A549 (cell line): ENCODE measurements at regions not wholly inside any gene's neighbourhood (a gene's known extent, or its start where the extent isn't known, plus 50 kb on each side); places are given as distances from the start of the nearest gene placed in this dataset.
A peak's percentile ranks its signal among the peaks of the same experiment; 100 is the strongest.
"Not testable (repeated sequence)": the region's sequence is repeated elsewhere in the genome, so short reads cannot be mapped to it uniquely, and the experiment has no call there.

ENCODE experiments used
- ATAC-seq, 2 experiments: fragments of 200-7000 bp in 1 of 2; fragments of >200 bp in 1 of 2; cut with Nextera tagmentation in 1 of 2; cut with Tn5 transposase in 1 of 2; 3 replicates each; pipeline versions ENCODE4 v1.8.0 to v1.9.1; 2018 to 2020; ENCODE audit warnings: mild to moderate bottlenecking in 1 of 2, moderate library complexity in 1 of 2
- CTCF ChIA-PET: fragments of 300-600 bp; sonication (Branson Sonifier 250); formaldehyde crosslinking; extraction: SDS; loops from one replicate; lab custom pipeline; 2021; ENCODE audit warnings: antibody characterized with exemption, inconsistent platforms; lab: Yijun Ruan, JAX
- POLR2A ChIA-PET: fragments of 350-600 bp; formaldehyde crosslinking; extraction: SDS; loops from one replicate; lab custom pipeline; 2021; ENCODE audit warnings: antibody characterized with exemption, inconsistent platforms; lab: Yijun Ruan, JAX
- DNase-seq, 2 experiments: peaks; one replicate each; pipeline versions ENCODE4 v3.0.0 to v3.0.0-alpha.2; 2011 to 2016; ENCODE audit warnings: low read depth in 1 of 2, low spot score in 1 of 2
- FAIRE-seq: peaks from 2 replicates; lab custom pipeline; 2011; peaks lifted over from hg19 to GRCh38; lab: Jason Lieb, UNC
- H3K27ac ChIP-seq, 2 experiments: fragments of >200 bp; sonication (Bioruptor Twin); formaldehyde crosslinking; 3 replicates each; pipeline ENCODE4 v1.5.1; 2016 to 2017
- H3K4me1 ChIP-seq: fragments of >200 bp; sonication (Bioruptor Twin); formaldehyde crosslinking; 3 replicates; pipeline ENCODE4 v1.6.1; 2016
- H3K4me2 ChIP-seq: fragments of >200 bp; sonication (Bioruptor Twin); formaldehyde crosslinking; 3 replicates; pipeline ENCODE4 v1.6.1; 2016
- H3K4me3 ChIP-seq: fragments of >200 bp; sonication (Bioruptor Twin); formaldehyde crosslinking; 3 replicates; pipeline ENCODE4 v1.5.1; 2016
- H3K9me3 ChIP-seq: fragments of >200 bp; sonication (Bioruptor Twin); formaldehyde crosslinking; 3 replicates; pipeline ENCODE4 v1.6.1; 2016
- CBX2 ChIP-seq: fragments of 200-600 bp; sonication (generic); IDR thresholded peaks from 2 replicates; pipeline ENCODE4 v1.6.1; 2016; ENCODE audit warnings: low read depth, mild to moderate bottlenecking, borderline replicate concordance
- CHD4 ChIP-seq: fragments of 200-600 bp; sonication (generic); IDR thresholded peaks from 2 replicates; pipeline ENCODE4 v1.6.1; 2016; ENCODE audit warnings: antibody characterized with exemption, mild to moderate bottlenecking, borderline replicate concordance
- EP300 ChIP-seq, 2 experiments: fragments of >200 bp; sonication (Bioruptor Twin); formaldehyde crosslinking; IDR thresholded peaks; 2 replicates in 1 of 2; 3 replicates in 1 of 2; pipeline ENCODE4 v1.6.1; 2016 to 2017
- ESRRA ChIP-seq: fragments of 150-350 bp; IDR thresholded peaks from 2 replicates; pipeline ENCODE4 v1.6.1; 2014; ENCODE audit warnings: mild to moderate bottlenecking, low read length, borderline replicate concordance
- FOSB ChIP-seq: fragments of 250-450 bp; sonication (Bioruptor Pico); IDR thresholded peaks from 2 replicates; pipeline ENCODE4 v1.5.0; 2020; ENCODE audit warnings: mild to moderate bottlenecking, moderate library complexity
- FOXS1 ChIP-seq: fragments of 250-450 bp; sonication (Bioruptor Pico); IDR thresholded peaks from 2 replicates; pipeline ENCODE4 v1.5.0; 2020; ENCODE audit warnings: mild to moderate bottlenecking, moderate library complexity
- GATA3 ChIP-seq: IDR thresholded peaks from 2 replicates; pipeline ENCODE4 v1.6.1; 2012; ENCODE audit warnings: borderline replicate concordance
- HDAC2 ChIP-seq: fragments of 200-600 bp; sonication (generic); IDR thresholded peaks from 2 replicates; pipeline ENCODE4 v1.6.1; 2016
- HEYL ChIP-seq: fragments of 250-450 bp; sonication (Bioruptor Pico); IDR thresholded peaks from 2 replicates; pipeline ENCODE4 v1.8.0; 2021; ENCODE audit warnings: mild to moderate bottlenecking, moderate library complexity
- KDM1A ChIP-seq: fragments of 200-600 bp; sonication (generic); IDR thresholded peaks from 2 replicates; pipeline ENCODE4 v1.6.1; 2016; ENCODE audit warnings: low read depth, mild to moderate bottlenecking
- MAFK ChIP-seq: fragments of 450-650 bp; IDR thresholded peaks from 2 replicates; pipeline ENCODE4 v1.6.1; 2014; ENCODE audit not compliant: partially characterized antibody
- MAZ ChIP-seq: fragments of 150-350 bp; IDR thresholded peaks from 2 replicates; pipeline ENCODE4 v1.6.1; 2014; ENCODE audit warnings: antibody characterized with exemption, low read depth, low read length, borderline replicate concordance
- NFE2L2 ChIP-seq: fragments of 150-350 bp; conservative IDR thresholded peaks from 2 replicates; pipeline ENCODE4 v1.6.1; 2014; ENCODE audit warnings: low read length
- POLR2AphosphoS2 ChIP-seq: conservative IDR thresholded peaks from 2 replicates; pipeline ENCODE4 v1.6.1; 2012; ENCODE audit warnings: low read length, improper control_type of control experiment, inconsistent platforms
- RAD21 ChIP-seq, 2 experiments: fragments of >200 bp in 1 of 2; sonication (Bioruptor Twin) in 1 of 2; formaldehyde crosslinking in 1 of 2; IDR thresholded peaks in 1 of 2; conservative IDR thresholded peaks in 1 of 2; 2 replicates in 1 of 2; 3 replicates in 1 of 2; pipeline ENCODE4 v1.6.1; 2012 to 2018; ENCODE audit warnings: inconsistent platforms in 1 of 2
- RNF2 ChIP-seq: fragments of 200-600 bp; sonication (generic); IDR thresholded peaks from 2 replicates; pipeline ENCODE4 v1.6.1; 2016; ENCODE audit warnings: low read depth, mild to moderate bottlenecking, antibody characterized with exemption, moderate library complexity, borderline replicate concordance
- ZC3H11A ChIP-seq: fragments of 450-650 bp; IDR thresholded peaks from 2 replicates; pipeline ENCODE4 v1.6.1; 2014; ENCODE audit warnings: antibody characterized with exemption, mild to moderate bottlenecking
- WGBS: methylation state at CpG from one replicate; pipeline ENCODE4 v1.1.6; 2017; ENCODE audit errors: missing lambda C conversion rate; 5-methylcytosine and 5-hydroxymethylcytosine counted together
- TF ChIP-seq, protein P1 (sequence below): fragments of >200 bp; sonication (Bioruptor Twin); formaldehyde crosslinking; IDR thresholded peaks from 3 replicates; pipeline ENCODE4 v1.5.1; 2016
- TF ChIP-seq, protein P2 (sequence below): fragments of 450-650 bp; IDR thresholded peaks from 2 replicates; pipeline ENCODE4 v1.6.1; 2014; ENCODE audit warnings: antibody characterized with exemption
- TF ChIP-seq, protein P3 (sequence below): fragments of >200 bp; sonication (Bioruptor Twin); formaldehyde crosslinking; IDR thresholded peaks from 3 replicates; pipeline ENCODE4 v1.6.1; 2016
- TF ChIP-seq, protein P4 (sequence below): fragments of 250-450 bp; sonication (Bioruptor Pico); IDR thresholded peaks from 2 replicates; pipeline ENCODE4 v1.5.0; 2021; ENCODE audit warnings: mild to moderate bottlenecking, moderate library complexity, borderline replicate concordance
- TF ChIP-seq, protein P5 (sequence below): IDR thresholded peaks from 2 replicates; pipeline ENCODE4 v1.6.1; 2012

DNA sequence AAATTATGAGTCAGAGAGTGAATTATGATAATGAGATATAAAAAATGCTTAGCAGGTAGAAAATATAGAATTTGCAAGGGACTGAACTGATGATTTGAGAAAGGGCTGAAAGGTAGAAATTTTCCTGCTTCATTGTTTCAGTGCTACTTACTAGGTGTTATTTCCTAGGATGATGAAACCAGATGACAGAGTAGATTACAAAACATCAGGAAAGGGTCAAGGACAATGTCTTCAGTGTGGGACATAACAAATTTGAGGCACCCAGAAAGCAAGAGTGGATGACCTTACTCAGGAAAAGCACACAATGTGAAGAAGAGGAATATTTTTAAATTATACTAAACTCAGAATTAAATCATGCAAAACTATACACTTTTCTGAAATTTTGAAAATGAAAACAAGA, 102.1 kb downstream of the SHCBP1 start:
- ChIA-PET POLR2A (no interaction called here), CTCF (no interaction called here)
- H3K4me3 ChIP-seq = no peak overlapping the region
- no peaks in the 10 kb centered on the region for H3K9me3 ChIP-seq
- H3K4me2 ChIP-seq = no peak overlapping the region
- DNase-seq = no peak
- no peak for ATAC-seq
- TF ChIP-seq, protein P1, sequence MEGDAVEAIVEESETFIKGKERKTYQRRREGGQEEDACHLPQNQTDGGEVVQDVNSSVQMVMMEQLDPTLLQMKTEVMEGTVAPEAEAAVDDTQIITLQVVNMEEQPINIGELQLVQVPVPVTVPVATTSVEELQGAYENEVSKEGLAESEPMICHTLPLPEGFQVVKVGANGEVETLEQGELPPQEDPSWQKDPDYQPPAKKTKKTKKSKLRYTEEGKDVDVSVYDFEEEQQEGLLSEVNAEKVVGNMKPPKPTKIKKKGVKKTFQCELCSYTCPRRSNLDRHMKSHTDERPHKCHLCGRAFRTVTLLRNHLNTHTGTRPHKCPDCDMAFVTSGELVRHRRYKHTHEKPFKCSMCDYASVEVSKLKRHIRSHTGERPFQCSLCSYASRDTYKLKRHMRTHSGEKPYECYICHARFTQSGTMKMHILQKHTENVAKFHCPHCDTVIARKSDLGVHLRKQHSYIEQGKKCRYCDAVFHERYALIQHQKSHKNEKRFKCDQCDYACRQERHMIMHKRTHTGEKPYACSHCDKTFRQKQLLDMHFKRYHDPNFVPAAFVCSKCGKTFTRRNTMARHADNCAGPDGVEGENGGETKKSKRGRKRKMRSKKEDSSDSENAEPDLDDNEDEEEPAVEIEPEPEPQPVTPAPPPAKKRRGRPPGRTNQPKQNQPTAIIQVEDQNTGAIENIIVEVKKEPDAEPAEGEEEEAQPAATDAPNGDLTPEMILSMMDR = no peak
- FAIRE-seq = no peak
- H3K27ac ChIP-seq = no peak overlapping the region
- H3K4me1 ChIP-seq = no peaks in the 10 kb centered on the region

DNA sequence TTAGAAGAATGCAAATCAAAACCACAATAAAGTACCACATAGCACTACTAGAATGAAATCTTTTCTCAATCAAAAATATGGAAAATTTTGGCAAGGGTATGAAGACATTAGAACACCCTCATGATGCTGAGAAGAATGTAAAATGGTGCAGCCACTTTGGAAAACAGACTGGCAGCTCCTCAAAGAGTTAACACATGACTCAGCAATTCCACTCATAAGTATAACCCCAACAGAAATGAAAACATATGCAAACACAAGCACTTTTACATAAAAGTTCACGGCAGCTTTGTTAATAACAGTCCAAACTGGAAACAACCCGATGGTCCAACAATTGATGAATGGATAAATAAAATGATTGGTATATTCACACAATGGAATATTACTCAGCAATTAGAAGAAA, 124.5 kb downstream of the SHCBP1 start:
- 1% methylated on average over 2 of the region's 2 CpGs for WGBS
- Histone ChIP-seq H3K9me3 (no peaks in the 10 kb centered on the region), H3K4me1 (no peaks in the 10 kb centered on the region), H3K4me2 (no peak overlapping the region)
- ATAC-seq = no peak
- CTCF ChIA-PET = no interaction called here
- TF ChIP-seq NFE2L2 (peak; percentile 67), EP300 (IDR thresholded peaks at IDR 0.05) (no peak), MAFK (peak; percentile 86)
- TF ChIP-seq, all 56 proteins: peak for 2
- POLR2A ChIA-PET = no interaction called here
- FAIRE-seq = no peak
- Histone ChIP-seq H3K4me3 (no peak overlapping the region), H3K27ac (no peak overlapping the region)
- DNase-seq = no peak

DNA sequence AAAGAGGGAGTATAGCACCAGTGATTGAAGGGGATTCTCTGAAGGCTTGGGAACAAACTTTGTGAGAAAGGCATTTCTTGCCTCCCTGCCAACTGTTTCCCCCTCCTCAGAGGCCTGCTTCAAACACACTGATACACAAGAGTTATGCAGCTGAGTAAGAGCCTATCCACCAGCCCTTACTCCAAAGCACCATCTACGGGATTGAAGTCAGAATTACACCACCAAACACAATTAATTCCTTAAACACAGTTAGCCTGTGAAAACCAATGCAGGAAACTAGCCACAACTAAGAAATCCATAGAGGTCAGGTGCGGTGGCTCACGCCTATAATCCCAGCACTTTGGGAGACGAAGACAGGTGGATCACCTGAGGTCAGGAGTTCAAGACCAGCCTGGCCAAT, 138.3 kb downstream of the SHCBP1 start:
- Histone ChIP-seq H3K9me3 (no peaks in the 10 kb centered on the region), H3K4me1 (no peaks in the 10 kb centered on the region), H3K4me2 (no peak overlapping the region), H3K27ac (no peak overlapping the region), H3K4me3 (no peak overlapping the region)
- FAIRE-seq = no peak
- WGBS = 0% methylated on average over 4 of the region's 4 CpGs
- POLR2A ChIA-PET = no interaction called here
- CTCF ChIA-PET = no interaction called here
- TF ChIP-seq MAZ = no peak
- no peak for TF ChIP-seq FOSB (CRISPR knock-in tag)
- no peak for TF ChIP-seq CBX2
- no peak for TF ChIP-seq FOXS1 (CRISPR knock-in tag)
- no peak for TF ChIP-seq CHD4
- no peak for TF ChIP-seq ZC3H11A
- TF ChIP-seq RAD21 (conservative IDR thresholded peaks at IDR 0.05 in 1 of 2, IDR thresholded peaks at IDR 0.05 in 1 of 2) = 0 out of 5 replicates have a peak, but pooled peaks of 1 of the 2 experiments have one; percentile 14
- 0 out of 6 replicates have a peak, but pooled peaks of 1 of the 2 experiments have one; percentile 38 for ATAC-seq
- DNase-seq = peak in 1 of 2 experiments; percentile 4

DNA sequence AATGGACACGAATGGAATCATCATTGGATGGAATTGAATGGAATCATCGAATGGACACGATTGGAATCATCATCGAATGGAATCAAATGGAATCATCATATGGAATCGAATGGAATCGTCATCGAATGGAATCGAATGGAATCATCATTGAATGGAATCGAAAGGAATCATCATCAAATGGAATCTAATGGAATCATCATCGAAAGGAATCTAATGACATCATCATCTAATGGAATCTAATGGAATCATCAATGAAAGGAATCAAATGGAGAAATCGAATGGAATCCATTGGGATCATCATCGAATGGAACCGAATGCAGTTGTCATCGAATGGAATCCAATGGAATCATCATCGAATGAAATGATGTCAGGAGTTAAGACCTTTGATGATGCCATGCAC, 154.9 kb downstream of the SHCBP1 start:
- no peaks in the 10 kb centered on the region for H3K4me1 ChIP-seq
- H3K27ac ChIP-seq = no peak overlapping the region
- 4% methylated on average over 15 of the region's 15 CpGs for WGBS
- no peaks in the 10 kb centered on the region; the same call in 2 of the 3 replicates for H3K9me3 ChIP-seq
- no peak overlapping the region for H3K4me2 ChIP-seq
- no peak for DNase-seq
- TF ChIP-seq, protein P2, sequence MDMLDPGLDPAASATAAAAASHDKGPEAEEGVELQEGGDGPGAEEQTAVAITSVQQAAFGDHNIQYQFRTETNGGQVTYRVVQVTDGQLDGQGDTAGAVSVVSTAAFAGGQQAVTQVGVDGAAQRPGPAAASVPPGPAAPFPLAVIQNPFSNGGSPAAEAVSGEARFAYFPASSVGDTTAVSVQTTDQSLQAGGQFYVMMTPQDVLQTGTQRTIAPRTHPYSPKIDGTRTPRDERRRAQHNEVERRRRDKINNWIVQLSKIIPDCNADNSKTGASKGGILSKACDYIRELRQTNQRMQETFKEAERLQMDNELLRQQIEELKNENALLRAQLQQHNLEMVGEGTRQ = no peak
- TF ChIP-seq RNF2 = no peak
- TF ChIP-seq, protein P3, sequence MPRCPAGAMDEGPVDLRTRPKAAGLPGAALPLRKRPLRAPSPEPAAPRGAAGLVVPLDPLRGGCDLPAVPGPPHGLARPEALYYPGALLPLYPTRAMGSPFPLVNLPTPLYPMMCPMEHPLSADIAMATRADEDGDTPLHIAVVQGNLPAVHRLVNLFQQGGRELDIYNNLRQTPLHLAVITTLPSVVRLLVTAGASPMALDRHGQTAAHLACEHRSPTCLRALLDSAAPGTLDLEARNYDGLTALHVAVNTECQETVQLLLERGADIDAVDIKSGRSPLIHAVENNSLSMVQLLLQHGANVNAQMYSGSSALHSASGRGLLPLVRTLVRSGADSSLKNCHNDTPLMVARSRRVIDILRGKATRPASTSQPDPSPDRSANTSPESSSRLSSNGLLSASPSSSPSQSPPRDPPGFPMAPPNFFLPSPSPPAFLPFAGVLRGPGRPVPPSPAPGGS = no peak
- no peak for TF ChIP-seq ZC3H11A
- no peak for TF ChIP-seq ESRRA
- TF ChIP-seq POLR2AphosphoS2 = no peak
- no peak for TF ChIP-seq HDAC2
- no peak for TF ChIP-seq FOSB (CRISPR knock-in tag)
- TF ChIP-seq GATA3 = no peak
- TF ChIP-seq, protein P4, sequence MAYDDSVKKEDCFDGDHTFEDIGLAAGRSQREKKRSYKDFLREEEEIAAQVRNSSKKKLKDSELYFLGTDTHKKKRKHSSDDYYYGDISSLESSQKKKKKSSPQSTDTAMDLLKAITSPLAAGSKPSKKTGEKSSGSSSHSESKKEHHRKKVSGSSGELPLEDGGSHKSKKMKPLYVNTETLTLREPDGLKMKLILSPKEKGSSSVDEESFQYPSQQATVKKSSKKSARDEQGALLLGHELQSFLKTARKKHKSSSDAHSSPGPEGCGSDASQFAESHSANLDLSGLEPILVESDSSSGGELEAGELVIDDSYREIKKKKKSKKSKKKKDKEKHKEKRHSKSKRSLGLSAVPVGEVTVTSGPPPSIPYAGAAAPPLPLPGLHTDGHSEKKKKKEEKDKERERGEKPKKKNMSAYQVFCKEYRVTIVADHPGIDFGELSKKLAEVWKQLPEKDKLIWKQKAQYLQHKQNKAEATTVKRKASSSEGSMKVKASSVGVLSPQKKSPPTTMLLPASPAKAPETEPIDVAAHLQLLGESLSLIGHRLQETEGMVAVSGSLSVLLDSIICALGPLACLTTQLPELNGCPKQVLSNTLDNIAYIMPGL (CRISPR knock-in tag) = no peak
- TF ChIP-seq, protein P5, sequence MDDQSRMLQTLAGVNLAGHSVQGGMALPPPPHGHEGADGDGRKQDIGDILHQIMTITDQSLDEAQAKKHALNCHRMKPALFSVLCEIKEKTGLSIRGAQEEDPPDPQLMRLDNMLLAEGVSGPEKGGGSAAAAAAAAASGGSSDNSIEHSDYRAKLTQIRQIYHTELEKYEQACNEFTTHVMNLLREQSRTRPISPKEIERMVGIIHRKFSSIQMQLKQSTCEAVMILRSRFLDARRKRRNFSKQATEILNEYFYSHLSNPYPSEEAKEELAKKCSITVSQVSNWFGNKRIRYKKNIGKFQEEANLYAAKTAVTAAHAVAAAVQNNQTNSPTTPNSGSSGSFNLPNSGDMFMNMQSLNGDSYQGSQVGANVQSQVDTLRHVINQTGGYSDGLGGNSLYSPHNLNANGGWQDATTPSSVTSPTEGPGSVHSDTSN = no peak
- TF ChIP-seq CBX2 = no peak
- TF ChIP-seq KDM1A = no peak
- TF ChIP-seq HEYL (CRISPR knock-in tag) = no peak
- ChIA-PET POLR2A (no interaction called here), CTCF (no interaction called here)
- ATAC-seq = no peak
- H3K4me3 ChIP-seq = no peak overlapping the region
- FAIRE-seq = no peak

DNA sequence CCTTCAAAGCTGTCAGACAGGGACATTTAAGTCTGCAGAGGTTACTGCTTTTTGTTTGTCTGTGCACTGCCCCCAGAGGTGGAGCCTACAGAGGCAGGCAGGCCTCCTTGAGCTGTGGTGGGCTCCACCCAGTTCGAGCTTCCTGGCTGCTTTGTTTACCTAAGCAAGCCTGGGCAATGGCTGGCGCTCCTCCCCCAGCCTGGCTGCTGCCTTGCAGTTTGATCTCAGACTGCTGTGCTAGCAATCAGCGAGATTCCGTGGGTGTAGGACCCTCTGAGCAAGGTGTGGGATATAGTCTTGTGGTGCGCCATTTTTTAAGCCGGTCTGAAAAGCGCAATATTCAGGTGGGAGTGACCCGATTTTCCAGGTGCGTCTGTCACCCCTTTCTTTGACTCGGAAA, 166.4 kb downstream of the SHCBP1 start:
- H3K4me1 ChIP-seq, H3K27ac ChIP-seq, H3K9me3 ChIP-seq, CTCF ChIA-PET, FAIRE-seq, H3K4me2 ChIP-seq, DNase-seq, H3K4me3 ChIP-seq, POLR2A ChIA-PET, ATAC-seq: not testable (repeated sequence)
- 42% methylated on average over 7 of the region's 10 CpGs for WGBS
